Liver (tissue), 8 donors: ENCODE measurements at regions not wholly inside any gene's neighbourhood (a gene's known extent, or its start where the extent isn't known, plus 50 kb on each side); places are given as distances from the start of the nearest gene placed in this dataset.

Source experiments
- DNase-seq: peaks from one replicate; pipeline ENCODE4 v3.0.0-alpha.2; 2017; ENCODE audit warnings: low spot score
- H3K27ac ChIP-seq, 2 donors: one replicate each; pipeline ENCODE4 v1.7.0; 2013; ENCODE audit warnings: inconsistent platforms in 2 of 2, low read length in 2 of 2, control low read depth in 1 of 2, low read depth in 1 of 2, mild to moderate bottlenecking in 1 of 2
- H3K27me3 ChIP-seq, 4 donors: one replicate each; pipeline versions ENCODE4 v1.6.1 to v1.7.0; 2013; ENCODE audit warnings: low read length in 3 of 4, inconsistent platforms in 1 of 4, mild to moderate bottlenecking in 1 of 4, moderate library complexity in 1 of 4; ENCODE audit not compliant: control insufficient read depth in 4 of 4, insufficient read depth in 4 of 4
- H3K36me3 ChIP-seq, 4 donors: one replicate each; pipeline versions ENCODE4 v1.6.1 to v1.7.0; 2013; ENCODE audit warnings: low read length in 3 of 4, mild to moderate bottlenecking in 3 of 4, low read depth in 1 of 4, moderate library complexity in 1 of 4; ENCODE audit not compliant: control insufficient read depth in 4 of 4, insufficient read depth in 3 of 4
- H3K4me1 ChIP-seq, 4 donors: one replicate each; pipeline versions ENCODE4 v1.6.1 to v1.7.0; 2013; ENCODE audit warnings: low read length in 3 of 4, mild to moderate bottlenecking in 3 of 4, moderate library complexity in 1 of 4; ENCODE audit not compliant: control insufficient read depth in 4 of 4, insufficient read depth in 4 of 4
- H3K4me3 ChIP-seq, 3 donors: one replicate each; pipeline versions ENCODE4 v1.6.1 to v1.7.0; 2013; ENCODE audit warnings: low read length in 3 of 3, control low read depth in 1 of 3, low read depth in 1 of 3, mild to moderate bottlenecking in 1 of 3
- H3K9ac ChIP-seq, 2 donors: one replicate each; pipeline ENCODE4 v1.7.0; 2013; ENCODE audit warnings: low read length in 2 of 2, mild to moderate bottlenecking in 2 of 2, moderate library complexity in 2 of 2, control low read depth in 1 of 2, low read depth in 1 of 2
- H3K9me3 ChIP-seq, 4 donors: one replicate each; pipeline versions ENCODE4 v1.6.1 to v1.7.0; 2013; ENCODE audit warnings: low read length in 3 of 4; ENCODE audit not compliant: control insufficient read depth in 4 of 4
- ATF3 ChIP-seq: IDR thresholded peaks from 2 replicates; pipeline ENCODE4 v1.6.1; 2016; ENCODE audit warnings: antibody characterized with exemption
- FOXA1 ChIP-seq: IDR thresholded peaks from 2 replicates; pipeline ENCODE4 v1.6.1; 2016; ENCODE audit warnings: antibody characterized with exemption
- FOXA2 ChIP-seq: IDR thresholded peaks from 2 replicates; pipeline ENCODE4 v1.6.1; 2016; ENCODE audit warnings: antibody characterized with exemption
- GABPA ChIP-seq, 2 donors: IDR thresholded peaks in 1 of 2; conservative IDR thresholded peaks in 1 of 2; 2 replicates each; pipeline ENCODE4 v1.6.1; 2016; ENCODE audit warnings: antibody characterized with exemption in 2 of 2, mild to moderate bottlenecking in 1 of 2, moderate library complexity in 1 of 2
- HNF4A ChIP-seq, 2 donors: conservative IDR thresholded peaks; 2 replicates each; pipeline ENCODE4 v1.6.1; 2016; ENCODE audit warnings: antibody characterized with exemption in 2 of 2, mild to moderate bottlenecking in 2 of 2
- HNF4G ChIP-seq: IDR thresholded peaks from 2 replicates; pipeline ENCODE4 v1.6.1; 2016; ENCODE audit warnings: antibody characterized with exemption
- JUND ChIP-seq, 2 donors: IDR thresholded peaks; 2 replicates each; pipeline ENCODE4 v1.6.1; 2016; ENCODE audit warnings: antibody characterized with exemption in 2 of 2
- MAX ChIP-seq: IDR thresholded peaks from 2 replicates; pipeline ENCODE4 v1.6.1; 2016; ENCODE audit warnings: antibody characterized with exemption
- NR2F2 ChIP-seq: IDR thresholded peaks from 2 replicates; pipeline ENCODE4 v1.6.1; 2016; ENCODE audit warnings: antibody characterized with exemption
- RAD21 ChIP-seq, 2 donors: IDR thresholded peaks; 2 replicates each; pipeline ENCODE4 v1.6.1; 2016; ENCODE audit warnings: antibody characterized with exemption in 2 of 2, mild to moderate bottlenecking in 2 of 2
- RXRA ChIP-seq, 2 donors: IDR thresholded peaks; 2 replicates each; pipeline ENCODE4 v1.6.1; 2017 to 2018; ENCODE audit warnings: antibody characterized with exemption in 2 of 2, mild to moderate bottlenecking in 1 of 2
- SP1 ChIP-seq: IDR thresholded peaks from 2 replicates; pipeline ENCODE4 v1.6.1; 2018; ENCODE audit warnings: antibody characterized with exemption, mild to moderate bottlenecking
- YY1 ChIP-seq: IDR thresholded peaks from 2 replicates; pipeline ENCODE4 v1.6.1; 2016; ENCODE audit warnings: antibody characterized with exemption, mild to moderate bottlenecking
- ZBTB33 ChIP-seq: IDR thresholded peaks from 2 replicates; pipeline ENCODE4 v1.6.1; 2016; ENCODE audit warnings: antibody characterized with exemption
- WGBS: extraction: QIAGEN DNeasy Blood & Tissue Kit; methylation state at CpG from one replicate; pipeline ENCODE4 v1.1.7; 2013; 5-methylcytosine and 5-hydroxymethylcytosine counted together
- TF ChIP-seq, protein P1 (sequence below): fragments of 150-350 bp; IDR thresholded peaks from 2 replicates; pipeline ENCODE4 v1.5.1; 2017; ENCODE audit warnings: improper control_type of control experiment, low read depth, low read length; ENCODE audit not compliant: missing input control
- donor health status: healthy.
- donor health status: healthy.
- donor health status: healthy.
- donor health status: healthy.
- donor health status: healthy.

GRCh38 chr5:2007496-2007877, 124.8 kb upstream of the IRX4 start:
- Histone ChIP-seq H3K27me3 (no peaks in the 10 kb centered on the region), H3K4me1 (no peaks in the 10 kb centered on the region), H3K9ac (no peak overlapping the region), H3K27ac (no peak overlapping the region), H3K36me3 (no peaks in the 10 kb centered on the region), H3K9me3 (no peaks in the 10 kb centered on the region), H3K4me3 (no peak overlapping the region)
- no peak for DNase-seq
- TF ChIP-seq YY1, result no peak
- WGBS, result 80% methylated on average over 24 of the region's 24 CpGs

GRCh38 chr5:2006971-2007291, 124.2 kb upstream of the IRX4 start:
- no peaks in the 10 kb centered on the region for H3K36me3 ChIP-seq
- H3K4me1 ChIP-seq, result no peaks in the 10 kb centered on the region
- no peak for DNase-seq
- no peak overlapping the region for H3K4me3 ChIP-seq
- no peak overlapping the region for H3K27ac ChIP-seq
- no peak overlapping the region for H3K9ac ChIP-seq
- 84% methylated on average over 14 of the region's 14 CpGs for WGBS
- no peak for TF ChIP-seq MAX
- TF ChIP-seq HNF4A (conservative IDR thresholded peaks at IDR 0.05), result no peak
- TF ChIP-seq RXRA (IDR thresholded peaks at IDR 0.05), result no peak
- TF ChIP-seq FOXA2, result no peak
- TF ChIP-seq SP1, result no peak
- TF ChIP-seq JUND (IDR thresholded peaks at IDR 0.05), result no peak
- TF ChIP-seq FOXA1, result no peak
- no peak for TF ChIP-seq ATF3
- no peak for TF ChIP-seq GABPA (IDR thresholded peaks at IDR 0.05 in 1 of 2, conservative IDR thresholded peaks at IDR 0.05 in 1 of 2)
- TF ChIP-seq, protein P1, sequence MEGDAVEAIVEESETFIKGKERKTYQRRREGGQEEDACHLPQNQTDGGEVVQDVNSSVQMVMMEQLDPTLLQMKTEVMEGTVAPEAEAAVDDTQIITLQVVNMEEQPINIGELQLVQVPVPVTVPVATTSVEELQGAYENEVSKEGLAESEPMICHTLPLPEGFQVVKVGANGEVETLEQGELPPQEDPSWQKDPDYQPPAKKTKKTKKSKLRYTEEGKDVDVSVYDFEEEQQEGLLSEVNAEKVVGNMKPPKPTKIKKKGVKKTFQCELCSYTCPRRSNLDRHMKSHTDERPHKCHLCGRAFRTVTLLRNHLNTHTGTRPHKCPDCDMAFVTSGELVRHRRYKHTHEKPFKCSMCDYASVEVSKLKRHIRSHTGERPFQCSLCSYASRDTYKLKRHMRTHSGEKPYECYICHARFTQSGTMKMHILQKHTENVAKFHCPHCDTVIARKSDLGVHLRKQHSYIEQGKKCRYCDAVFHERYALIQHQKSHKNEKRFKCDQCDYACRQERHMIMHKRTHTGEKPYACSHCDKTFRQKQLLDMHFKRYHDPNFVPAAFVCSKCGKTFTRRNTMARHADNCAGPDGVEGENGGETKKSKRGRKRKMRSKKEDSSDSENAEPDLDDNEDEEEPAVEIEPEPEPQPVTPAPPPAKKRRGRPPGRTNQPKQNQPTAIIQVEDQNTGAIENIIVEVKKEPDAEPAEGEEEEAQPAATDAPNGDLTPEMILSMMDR, result no peak
- TF ChIP-seq YY1, result no peak
- no peak for TF ChIP-seq NR2F2
- no peak for TF ChIP-seq HNF4G
- no peak for TF ChIP-seq RAD21 (IDR thresholded peaks at IDR 0.05)
- no peaks in the 10 kb centered on the region for H3K9me3 ChIP-seq
- H3K27me3 ChIP-seq, result no peaks in the 10 kb centered on the region

DNA sequence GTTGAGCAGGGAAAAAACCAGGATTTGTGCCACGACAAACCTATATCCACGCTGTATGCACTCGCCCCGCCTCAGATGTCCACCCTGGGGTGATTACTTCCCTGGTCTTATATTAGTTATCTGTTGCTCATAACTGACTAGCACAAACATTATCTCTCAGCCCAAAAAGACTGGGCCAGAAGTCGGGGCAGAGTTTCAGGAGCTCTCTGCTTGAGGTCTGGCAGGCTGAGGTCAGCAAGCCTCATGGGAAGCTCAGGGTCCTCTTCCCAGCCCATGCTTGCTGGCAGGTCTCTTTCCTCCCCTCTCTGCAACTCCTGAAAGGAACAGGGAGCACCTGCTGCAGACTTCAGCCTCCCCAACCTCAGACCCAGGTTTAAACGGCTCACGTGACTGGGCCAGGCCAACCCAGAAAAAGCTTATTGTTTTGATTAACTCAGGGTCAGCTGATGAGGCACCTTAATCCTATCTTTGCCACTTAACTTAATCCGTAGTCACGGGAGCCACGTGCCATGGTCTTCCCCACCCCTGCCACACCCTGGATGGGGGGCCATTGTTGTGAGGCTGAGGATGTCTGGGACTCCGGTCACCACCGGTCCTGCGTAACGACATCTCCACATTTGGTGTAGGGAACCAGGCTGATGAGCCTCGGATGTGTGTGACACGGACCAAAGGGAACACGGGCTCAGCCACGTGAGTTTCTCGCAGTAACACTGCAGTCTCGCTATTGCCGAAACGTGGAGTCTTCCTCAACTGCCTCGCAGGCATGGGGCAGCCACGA, 123.7 kb upstream of the IRX4 start:
- no peaks in the 10 kb centered on the region for H3K36me3 ChIP-seq
- no peak for DNase-seq
- no peak overlapping the region for H3K4me3 ChIP-seq
- no peak overlapping the region for H3K9ac ChIP-seq
- no peaks in the 10 kb centered on the region for H3K27me3 ChIP-seq
- H3K27ac ChIP-seq, result no peak overlapping the region
- H3K9me3 ChIP-seq, result no peaks in the 10 kb centered on the region
- WGBS, result 81% methylated on average over 24 of the region's 24 CpGs
- no peaks in the 10 kb centered on the region for H3K4me1 ChIP-seq
- TF ChIP-seq RXRA (IDR thresholded peaks at IDR 0.05) (no peak), ZBTB33 (no peak)
